NB4 (cell line): ENCODE measurements at regions not wholly inside any gene's neighbourhood (a gene's known extent, or its start where the extent isn't known, plus 50 kb on each side); places are given as distances from the start of the nearest gene placed in this dataset.

ENCODE experiments used
- DNase-seq: peaks from one replicate; pipeline ENCODE4 v3.0.0; 2010; ENCODE audit warnings: low read depth
- H3K4me3 ChIP-seq: one replicate; pipeline ENCODE4 v1.5.1; 2011; ENCODE audit warnings: mild to moderate bottlenecking, low read depth, low read length, moderate library complexity
- CTCF ChIP-seq: IDR thresholded peaks from one replicate; pipeline ENCODE4 v1.5.1; 2012; ENCODE audit warnings: low read depth, low read length
- MAX ChIP-seq: IDR thresholded peaks from 2 replicates; pipeline ENCODE4 v1.6.1; 2011; ENCODE audit warnings: low read depth, low read length
- MYC ChIP-seq: IDR thresholded peaks from 2 replicates; pipeline ENCODE4 v1.6.1; 2011; ENCODE audit warnings: low read depth, low read length
- POLR2A ChIP-seq: IDR thresholded peaks from 2 replicates; pipeline ENCODE4 v1.6.1; 2011; ENCODE audit warnings: mild to moderate bottlenecking; ENCODE audit not compliant: insufficient read length; ENCODE audit errors: extremely low read depth

DNA sequence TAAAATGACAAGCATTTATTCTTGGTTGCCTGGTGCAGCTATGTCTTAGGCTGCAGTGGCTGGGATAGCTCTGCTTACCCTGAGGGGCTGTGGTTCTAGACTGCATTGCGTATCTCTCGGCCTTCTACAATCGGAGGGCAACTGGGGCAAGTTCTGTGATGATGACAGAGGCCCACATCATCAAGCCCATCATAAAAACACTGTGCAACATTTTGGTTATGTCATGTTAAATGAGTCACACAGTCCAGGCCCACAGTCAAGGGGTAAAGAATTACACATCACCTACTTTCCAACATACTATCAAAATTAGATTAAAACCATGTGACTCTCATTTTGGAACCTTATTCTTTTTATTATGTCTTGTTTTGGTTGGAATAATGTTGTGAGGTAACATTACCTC lies 120.2 kb upstream of the GUCY1A1 start:
- TF ChIP-seq MYC (no peak), POLR2A (no peak), CTCF (no peak), MAX (no peak)
- no peak overlapping the region for H3K4me3 ChIP-seq
- DNase-seq, result no peak

GRCh38 chr4:155545456-155545855 lies 121.2 kb upstream of the GUCY1A1 start:
- H3K4me3 ChIP-seq, result no peak overlapping the region
- no peak for DNase-seq
- TF ChIP-seq MAX, result no peak
- TF ChIP-seq MYC, result no peak
- no peak for TF ChIP-seq POLR2A
- TF ChIP-seq CTCF, result no peak

GRCh38 chr4:155544547-155544946 lies 122.1 kb upstream of the GUCY1A1 start:
- TF ChIP-seq MYC, result no peak
- no peak for TF ChIP-seq MAX
- no peak for TF ChIP-seq CTCF
- no peak for TF ChIP-seq POLR2A
- no peak overlapping the region for H3K4me3 ChIP-seq
- no peak for DNase-seq

DNA sequence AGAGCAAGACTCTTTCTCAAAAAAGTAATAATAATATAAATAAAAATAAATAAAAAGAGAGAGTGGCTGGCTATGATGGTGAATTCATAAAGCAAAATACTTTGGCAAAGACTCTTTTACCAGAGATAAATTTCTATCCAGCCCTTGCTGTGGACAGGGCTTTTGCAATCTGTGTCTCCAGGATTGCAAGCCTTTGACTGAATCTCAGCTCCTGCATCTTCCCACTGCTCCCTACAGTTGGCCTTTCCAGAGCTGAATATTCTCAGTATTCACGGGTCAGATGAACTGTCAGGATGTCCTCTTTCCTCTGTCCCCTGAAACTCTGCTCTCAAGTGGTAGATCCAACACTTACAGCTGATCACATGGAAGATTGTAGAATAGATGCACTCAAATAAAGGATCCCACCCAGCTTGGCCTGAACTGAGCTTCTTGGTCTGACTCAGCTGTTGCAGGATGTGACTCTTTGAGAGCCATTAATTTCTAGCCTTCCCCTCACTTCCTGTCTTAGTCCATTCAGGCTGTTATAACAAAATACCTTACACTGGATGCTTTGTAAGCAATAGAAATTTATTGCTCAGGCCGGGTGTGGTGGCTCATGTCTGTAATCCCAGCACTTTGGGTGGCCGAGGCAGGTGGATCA lies 123.4 kb upstream of the GUCY1A1 start:
- TF ChIP-seq MYC, result no peak
- no peak for TF ChIP-seq CTCF
- TF ChIP-seq POLR2A, result no peak
- TF ChIP-seq MAX, result no peak
- DNase-seq, result no peak
- H3K4me3 ChIP-seq, result no peak overlapping the region

DNA sequence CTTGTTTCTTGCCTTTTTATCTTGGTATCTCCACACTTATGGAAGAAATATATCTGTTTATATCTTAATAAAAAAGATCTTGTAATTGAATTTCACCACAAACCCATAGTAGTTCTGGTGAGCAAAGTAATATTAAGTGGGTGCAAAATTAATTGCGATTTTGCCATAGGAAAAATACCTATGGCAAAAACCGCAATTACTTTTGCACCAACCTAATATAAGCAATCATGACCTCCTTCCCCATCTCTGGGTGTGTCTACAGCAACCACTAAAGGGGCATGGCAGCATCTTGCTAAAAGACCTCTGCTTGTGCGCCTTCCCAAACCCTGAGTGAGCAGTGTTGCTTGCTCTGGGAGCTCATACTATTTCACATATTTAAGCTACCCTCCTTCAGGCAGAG lies 124.2 kb upstream of the GUCY1A1 start:
- TF ChIP-seq CTCF (no peak), MYC (no peak), MAX (no peak), POLR2A (no peak)
- no peak overlapping the region for H3K4me3 ChIP-seq
- no peak for DNase-seq

DNA sequence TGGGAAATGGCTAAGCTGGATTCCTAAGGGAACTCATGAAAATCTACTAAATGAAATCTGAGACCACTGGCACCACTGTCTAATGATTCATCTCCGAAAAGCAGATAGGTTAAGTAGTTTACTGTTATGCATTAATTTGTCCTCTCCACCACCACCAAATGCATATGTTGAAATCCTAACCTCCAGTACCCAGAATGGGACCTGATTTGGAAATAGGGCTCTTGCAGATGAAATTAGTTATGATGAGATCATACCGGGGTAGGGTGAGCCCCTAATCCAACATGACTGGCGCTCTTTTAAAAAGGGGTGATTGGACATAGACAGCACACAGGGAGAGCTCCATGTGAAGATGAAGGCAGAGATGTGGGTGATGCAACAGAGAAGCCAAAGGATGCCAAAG lies 124.9 kb upstream of the GUCY1A1 start:
- H3K4me3 ChIP-seq, result no peak overlapping the region
- no peak for DNase-seq

More for the DNA sequence above, 124.9 kb upstream of the GUCY1A1 start:
- TF ChIP-seq CTCF, result no peak
